H1 (cell line): ENCODE measurements at regions not wholly inside any gene's neighbourhood (a gene's known extent, or its start where the extent isn't known, plus 50 kb on each side); places are given as distances from the start of the nearest gene placed in this dataset.

Experiments
- CTCF ChIA-PET: fragments of 300-600 bp; sonication (Branson Sonifier 250); formaldehyde crosslinking; loops from one replicate; lab custom pipeline; 2021; ENCODE audit not compliant: partially characterized antibody; lab: Charles Lee
- POLR2A ChIA-PET: fragments of 300-600 bp; sonication (Branson Sonifier 250); formaldehyde crosslinking; loops from one replicate; lab custom pipeline; 2021; ENCODE audit warnings: inconsistent platforms; ENCODE audit not compliant: partially characterized antibody; lab: Charles Lee
- DNase-seq, 2 experiments: peaks; one replicate each; pipeline versions ENCODE4 v3.0.0 to v3.0.0-alpha.2; 2010 to 2022; ENCODE audit warnings: low spot score in 2 of 2, low read depth in 1 of 2, mixed read lengths in 1 of 2
- FAIRE-seq: peaks from 2 replicates; lab custom pipeline; 2011; peaks lifted over from hg19 to GRCh38; lab: Jason Lieb, UNC
- H2AFZ ChIP-seq: 2 replicates; pipeline ENCODE4 v1.8.1; 2012; ENCODE audit warnings: low read length, inconsistent platforms
- H2AK5ac ChIP-seq: 2 replicates; pipeline ENCODE4 v1.6.1; 2013; ENCODE audit warnings: low read depth, low read length
- H2BK120ac ChIP-seq: replicated peaks from 2 replicates; pipeline ENCODE3; 2013; ENCODE audit warnings: low read depth, low read length, inconsistent platforms
- H2BK12ac ChIP-seq: 2 replicates; pipeline ENCODE4 v1.6.1; 2013; ENCODE audit warnings: low read depth, low read length
- H2BK15ac ChIP-seq: 2 replicates; pipeline ENCODE4 v1.6.1; 2013; ENCODE audit warnings: low read length
- H2BK20ac ChIP-seq: 2 replicates; pipeline ENCODE4 v1.6.1; 2013; ENCODE audit warnings: low read length
- H2BK5ac ChIP-seq: 2 replicates; pipeline ENCODE4 v1.6.1; 2013; ENCODE audit warnings: low read depth, low read length
- H3K14ac ChIP-seq: 2 replicates; pipeline ENCODE4 v1.6.1; 2013; ENCODE audit warnings: inconsistent platforms; ENCODE audit not compliant: insufficient read length
- H3K18ac ChIP-seq: 2 replicates; pipeline ENCODE4 v1.6.1; 2013; ENCODE audit warnings: low read length; ENCODE audit errors: extremely low read depth
- H3K23ac ChIP-seq: 2 replicates; pipeline ENCODE4 v1.6.1; 2013; ENCODE audit warnings: inconsistent platforms; ENCODE audit not compliant: insufficient read length
- H3K23me2 ChIP-seq: 2 replicates; pipeline ENCODE4 v1.6.1; 2013; ENCODE audit warnings: low read depth, low read length
- H3K27ac ChIP-seq: 2 replicates; pipeline ENCODE4 v1.6.1; 2011; ENCODE audit warnings: low read depth, low read length, inconsistent platforms
- H3K27me3 ChIP-seq, 4 experiments: replicated peaks in 1 of 4; 1 replicate in 1 of 4; 2 replicates in 3 of 4; pipeline versions ENCODE4 v1.6.1 to v1.8.1; 2011 to 2013; ENCODE audit warnings: low read length in 3 of 4, mild to moderate bottlenecking in 3 of 4, inconsistent platforms in 2 of 4, mixed read lengths in 2 of 4, moderate library complexity in 1 of 4; ENCODE audit not compliant: control insufficient read depth in 3 of 4, insufficient read depth in 3 of 4; ENCODE audit errors: extremely low read depth in 1 of 4
- H3K36me3 ChIP-seq, 4 experiments: 2 replicates each; pipeline versions ENCODE4 v1.6.1 to v1.8.1; 2011 to 2013; ENCODE audit warnings: mild to moderate bottlenecking in 4 of 4, low read length in 3 of 4, moderate library complexity in 2 of 4, control low read depth in 1 of 4, inconsistent platforms in 1 of 4; ENCODE audit not compliant: insufficient read depth in 4 of 4, control insufficient read depth in 2 of 4
- H3K4ac ChIP-seq: replicated peaks from 2 replicates; pipeline ENCODE3; 2013; ENCODE audit warnings: low read length, low read depth, mixed read lengths, inconsistent platforms; ENCODE audit not compliant: insufficient read length
- H3K4me1 ChIP-seq, 4 experiments: replicated peaks in 1 of 4; 1 replicate in 1 of 4; 2 replicates in 3 of 4; pipeline versions ENCODE4 v1.6.1 to v1.8.1; 2011 to 2013; ENCODE audit warnings: low read length in 3 of 4, inconsistent platforms in 2 of 4, mixed read lengths in 1 of 4; ENCODE audit not compliant: insufficient read depth in 4 of 4, control insufficient read depth in 3 of 4
- H3K4me2 ChIP-seq, 2 experiments: 2 replicates each; pipeline versions ENCODE4 v1.6.1 to v1.8.1; 2011 to 2013; ENCODE audit warnings: low read depth in 2 of 2, low read length in 2 of 2, control low read depth in 1 of 2, inconsistent platforms in 1 of 2, mild to moderate bottlenecking in 1 of 2; ENCODE audit not compliant: insufficient read depth in 1 of 2
- H3K4me3 ChIP-seq, 4 experiments: fragments of 200-600, 300-600 bp in 1 of 4; sonication (generic), shearing (Covaris generic), sonication (Bioruptor Twin) in 1 of 4; 2 replicates each; pipeline versions ENCODE4 v1.5.1 to v1.8.1; 2011 to 2016; ENCODE audit warnings: low read length in 4 of 4, low read depth in 3 of 4, control low read depth in 2 of 4, inconsistent platforms in 2 of 4, mild to moderate bottlenecking in 2 of 4, mixed read lengths in 1 of 4, moderate library complexity in 1 of 4; ENCODE audit not compliant: insufficient read depth in 2 of 4; ENCODE audit errors: extremely low read depth in 1 of 4
- H3K56ac ChIP-seq: replicated peaks from 2 replicates; pipeline ENCODE3; 2013; ENCODE audit warnings: low read depth, mild to moderate bottlenecking, mixed read lengths, low read length, inconsistent platforms; ENCODE audit not compliant: insufficient read length
- H3K79me1 ChIP-seq: 2 replicates; pipeline ENCODE4 v1.6.1; 2013; ENCODE audit warnings: low read depth, low read length, control low read depth
- H3K79me2 ChIP-seq, 2 experiments: 2 replicates each; pipeline versions ENCODE4 v1.6.1 to v1.8.1; 2012 to 2013; ENCODE audit warnings: low read length in 2 of 2, mild to moderate bottlenecking in 2 of 2, inconsistent platforms in 1 of 2; ENCODE audit not compliant: insufficient read depth in 2 of 2, control insufficient read depth in 1 of 2
- H3K9ac ChIP-seq, 4 experiments: replicated peaks in 1 of 4; 1 replicate in 1 of 4; 2 replicates in 3 of 4; pipeline versions ENCODE4 v1.6.1 to v1.8.1; 2011 to 2013; ENCODE audit warnings: low read depth in 3 of 4, low read length in 3 of 4, control low read depth in 2 of 4, mild to moderate bottlenecking in 2 of 4, moderate library complexity in 2 of 4, inconsistent platforms in 1 of 4; ENCODE audit errors: extremely low read depth in 1 of 4
- H3K9me3 ChIP-seq, 2 experiments: 2 replicates each; pipeline versions ENCODE4 v1.6.1 to v1.8.1; 2012 to 2013; ENCODE audit warnings: mild to moderate bottlenecking in 2 of 2, moderate library complexity in 2 of 2, control low read depth in 1 of 2, inconsistent platforms in 1 of 2, low read depth in 1 of 2, low read length in 1 of 2, mixed read lengths in 1 of 2; ENCODE audit not compliant: insufficient read depth in 2 of 2
- H4K20me1 ChIP-seq, 2 experiments: replicated peaks in 1 of 2; 2 replicates each; pipeline versions ENCODE3 to v1.8.1; 2011 to 2013; ENCODE audit warnings: inconsistent platforms in 2 of 2, low read length in 2 of 2, mild to moderate bottlenecking in 1 of 2; ENCODE audit not compliant: insufficient read depth in 2 of 2, control insufficient read depth in 1 of 2
- H4K5ac ChIP-seq: 2 replicates; pipeline ENCODE4 v1.6.1; 2013; ENCODE audit warnings: low read length, low read depth, mixed read lengths, inconsistent platforms; ENCODE audit not compliant: insufficient read length
- H4K8ac ChIP-seq: 2 replicates; pipeline ENCODE4 v1.8.0; 2013; ENCODE audit warnings: mild to moderate bottlenecking, moderate library complexity, low read length, inconsistent platforms; ENCODE audit not compliant: insufficient read depth; ENCODE audit errors: extremely low read depth
- H4K91ac ChIP-seq: replicated peaks from 2 replicates; pipeline ENCODE3; 2013; ENCODE audit warnings: low read length, mixed read lengths, inconsistent platforms; ENCODE audit not compliant: insufficient read length
- BRCA1 ChIP-seq: IDR thresholded peaks from 2 replicates; pipeline ENCODE4 v1.6.1; 2012; ENCODE audit warnings: low read depth, low read length, improper control_type of control experiment
- FOSL1 ChIP-seq: IDR thresholded peaks from 2 replicates; pipeline ENCODE4 v1.6.1; 2011; ENCODE audit warnings: mild to moderate bottlenecking, low read depth, low read length, moderate library complexity; ENCODE audit not compliant: insufficient read depth
- HDAC6 ChIP-seq: IDR thresholded peaks from one replicate; pipeline ENCODE4 v1.7.1; 2012; ENCODE audit warnings: low read depth, mild to moderate bottlenecking, inconsistent platforms, low read length, moderate library complexity
- JUND ChIP-seq: IDR thresholded peaks from 2 replicates; pipeline ENCODE4 v1.6.1; 2011; ENCODE audit warnings: mild to moderate bottlenecking, improper control_type of control experiment, low read length
- MAX ChIP-seq: IDR thresholded peaks from 2 replicates; pipeline ENCODE4 v1.6.1; 2012; ENCODE audit warnings: inconsistent platforms
- NANOG ChIP-seq: IDR thresholded peaks from 2 replicates; pipeline ENCODE4 v1.6.1; 2011; ENCODE audit warnings: low read length, low read depth, mild to moderate bottlenecking, inconsistent platforms; ENCODE audit not compliant: insufficient read depth, poor library complexity, severe bottlenecking
- POLR2A ChIP-seq, 2 experiments: IDR thresholded peaks; 1 replicate in 1 of 2; 2 replicates in 1 of 2; pipeline ENCODE4 v1.6.1; 2011; ENCODE audit warnings: low read depth in 2 of 2, low read length in 2 of 2, mild to moderate bottlenecking in 2 of 2; ENCODE audit errors: control extremely low read depth in 1 of 2
- POLR2AphosphoS5 ChIP-seq: IDR thresholded peaks from 2 replicates; pipeline ENCODE4 v1.6.1; 2011; ENCODE audit warnings: low read depth, low read length
- POU5F1 ChIP-seq: IDR thresholded peaks from 2 replicates; pipeline ENCODE4 v1.6.1; 2011; ENCODE audit warnings: low read depth, mild to moderate bottlenecking, low read length, moderate library complexity
- RXRA ChIP-seq: IDR thresholded peaks from 2 replicates; pipeline ENCODE4 v1.6.1; 2011; ENCODE audit warnings: low read depth, mild to moderate bottlenecking, low read length, moderate library complexity; ENCODE audit not compliant: insufficient read depth
- WGBS, 2 experiments: shearing (Covaris generic) in 1 of 2; methylation state at CpG; one replicate each; pipeline versions ENCODE4 v1.1.6 to v1.1.7; 2013 to 2015; ENCODE audit warnings: low lambda C conversion rate in 2 of 2, mixed read lengths in 2 of 2, inconsistent platforms in 1 of 2, low coverage in 1 of 2, missing lambda C conversion rate in 1 of 2; ENCODE audit not compliant: insufficient replicate concordance in 2 of 2, insufficient coverage in 1 of 2, insufficient read length in 1 of 2; ENCODE audit errors: extremely low coverage in 1 of 2, missing lambda C conversion rate in 1 of 2; 5-methylcytosine and 5-hydroxymethylcytosine counted together

- no peak overlapping the region for H3K4ac ChIP-seq
- H2AK5ac ChIP-seq, result no peak overlapping the region
- H4K91ac ChIP-seq, result no peak overlapping the region
- H3K9ac ChIP-seq, result no peak overlapping the region
- H2BK120ac ChIP-seq, result no peak overlapping the region
- no peaks in the 10 kb centered on the region for H3K79me2 ChIP-seq
- ChIA-PET CTCF (interaction anchor here (0.9 to 1.2 kb wide), 4 partner anchors 11 to 264 kb away, joined by 3 to 5 read pairs (median 4); no protein-coding TSS in a partner anchor), POLR2A (no interaction called here)
- H3K36me3 ChIP-seq, result no peaks in the 10 kb centered on the region
- FAIRE-seq (no peak), DNase-seq (peak in 1 of 2 experiments; percentile 56)
- no peak overlapping the region for H3K4me2 ChIP-seq
- H3K27ac ChIP-seq, result no peak overlapping the region
- no peak overlapping the region for H2BK15ac ChIP-seq
- no peaks in the 10 kb centered on the region for H3K79me1 ChIP-seq
- no peak overlapping the region for H4K8ac ChIP-seq
- H3K4me3 ChIP-seq, result no peak overlapping the region
- no peak overlapping the region for H3K23ac ChIP-seq
- no peak overlapping the region for H3K18ac ChIP-seq
- H2AFZ ChIP-seq, result no peak overlapping the region
- H3K23me2 ChIP-seq, result no peaks in the 10 kb centered on the region
- WGBS, 2 experiments, result 89% methylated on average over 5 of the region's 5 CpGs; no CpG with 5 or more reads in 1 of the 2 experiments
- no peak overlapping the region for H2BK12ac ChIP-seq
- no peak overlapping the region for H3K14ac ChIP-seq
- no peaks in the 10 kb centered on the region for H4K20me1 ChIP-seq
- H3K4me1 ChIP-seq, result no peaks in the 10 kb centered on the region
- H3K27me3 ChIP-seq, result no peaks in the 10 kb centered on the region
- no peak overlapping the region for H2BK5ac ChIP-seq
- peaks cover 8 to 13% of the 10 kb centered on the region in 2 experiments; a peak in 2 of 4 replicates for H3K9me3 ChIP-seq
- H3K56ac ChIP-seq, result no peak overlapping the region
- H4K5ac ChIP-seq, result no peak overlapping the region
- H2BK20ac ChIP-seq, result no peak overlapping the region
- no peak for TF ChIP-seq RXRA
- TF ChIP-seq JUND, result no peak
- TF ChIP-seq POLR2AphosphoS5, result no peak
- TF ChIP-seq MAX, result no peak
- TF ChIP-seq NANOG, result no peak
- no peak for TF ChIP-seq POU5F1
- no peak for TF ChIP-seq POLR2A (IDR thresholded peaks at IDR 0.05; ENCODE audit: control extremely low read depth in 1 of 2, low read depth in 2 of 2, low read length in 2 of 2)
- no peak for TF ChIP-seq BRCA1
- no peak for TF ChIP-seq HDAC6
- TF ChIP-seq FOSL1, result no peak
Observed at GRCh38 chr2:20925265-20925889, 102.5 kb upstream of the LDAH start.
